Ishikawa (cell line): ENCODE measurements at regions not wholly inside any gene's neighbourhood (a gene's known extent, or its start where the extent isn't known, plus 50 kb on each side); places are given as distances from the start of the nearest gene placed in this dataset.
A peak's percentile ranks its signal among the peaks of the same experiment; 100 is the strongest.

Experiments
- CEBPB ChIP-seq: IDR thresholded peaks from 2 replicates; pipeline ENCODE4 v1.6.1; 2012
- CREB1 ChIP-seq: IDR thresholded peaks from 2 replicates; pipeline ENCODE4 v1.6.1; 2012; ENCODE audit warnings: low read depth
- EGR1 ChIP-seq: IDR thresholded peaks from 2 replicates; pipeline ENCODE4 v1.6.1; 2012
- EP300 ChIP-seq: IDR thresholded peaks from 2 replicates; pipeline ENCODE4 v1.6.1; 2012; ENCODE audit warnings: borderline replicate concordance
- FOXM1 ChIP-seq: IDR thresholded peaks from 2 replicates; pipeline ENCODE4 v1.6.1; 2012; ENCODE audit warnings: low read depth, borderline replicate concordance
- MAX ChIP-seq: IDR thresholded peaks from 2 replicates; pipeline ENCODE4 v1.6.1; 2012
- NFIC ChIP-seq: IDR thresholded peaks from 2 replicates; pipeline ENCODE4 v1.6.1; 2012
- RAD21 ChIP-seq: IDR thresholded peaks from 2 replicates; pipeline ENCODE4 v1.6.1; 2012; ENCODE audit warnings: low read depth
- REST ChIP-seq: IDR thresholded peaks from 2 replicates; pipeline ENCODE4 v1.6.1; 2012; ENCODE audit warnings: low read depth, mild to moderate bottlenecking
- TAF1 ChIP-seq: IDR thresholded peaks from 2 replicates; pipeline ENCODE4 v1.6.1; 2012; ENCODE audit warnings: low read depth, mild to moderate bottlenecking
- TCF12 ChIP-seq: IDR thresholded peaks from 2 replicates; pipeline ENCODE4 v1.6.1; 2012; ENCODE audit warnings: low read depth
- TEAD4 ChIP-seq: IDR thresholded peaks from 2 replicates; pipeline ENCODE4 v1.6.1; 2012
- USF1 ChIP-seq: IDR thresholded peaks from 2 replicates; pipeline ENCODE4 v1.6.1; 2012
- YY1 ChIP-seq: IDR thresholded peaks from 2 replicates; pipeline ENCODE4 v1.6.1; 2012; ENCODE audit warnings: low read depth
- ZBTB7A ChIP-seq: IDR thresholded peaks from 2 replicates; pipeline ENCODE4 v1.6.1; 2012; ENCODE audit warnings: low read depth

GRCh38 chr5:54390015-54390414 lies 65.5 kb upstream of the HSPB3 start:
- TF ChIP-seq NFIC (peak; percentile 91), MAX (no peak), EP300 (0 out of 2 replicates have a peak, but pooled peaks have one; percentile 40), TCF12 (no peak)

GRCh38 chr5:54388811-54389210 lies 66.7 kb upstream of the HSPB3 start:
- TF ChIP-seq RAD21 (no peak), ZBTB7A (no peak), CEBPB (no peak), TAF1 (no peak), EP300 (no peak), YY1 (no peak), USF1 (no peak)

GRCh38 chr5:54388409-54388808 lies 67.1 kb upstream of the HSPB3 start:
- no peak for TF ChIP-seq USF1
- TF ChIP-seq RAD21, result no peak
- TF ChIP-seq CREB1, result no peak
- TF ChIP-seq ZBTB7A, result no peak
- TF ChIP-seq EP300, result no peak
- TF ChIP-seq TEAD4, result no peak
- TF ChIP-seq YY1, result no peak
- TF ChIP-seq REST, result no peak

GRCh38 chr5:54387659-54388232 lies 67.8 kb upstream of the HSPB3 start:
- TF ChIP-seq TCF12 (no peak), EGR1 (no peak), MAX (no peak), TAF1 (no peak), CREB1 (no peak), USF1 (no peak), RAD21 (no peak)

- no peak for TF ChIP-seq EGR1
- TF ChIP-seq USF1, result no peak
- no peak for TF ChIP-seq TAF1
- no peak for TF ChIP-seq YY1
- no peak for TF ChIP-seq MAX
- TF ChIP-seq REST, result no peak
- TF ChIP-seq EP300, result no peak
- no peak for TF ChIP-seq FOXM1
- TF ChIP-seq CEBPB, result no peak
- TF ChIP-seq CREB1, result no peak
These were observed 68.5 kb upstream of the HSPB3 start for GRCh38 chr5:54387031-54387430.

GRCh38 chr5:54385994-54386393 lies 69.5 kb upstream of the HSPB3 start:
- TF ChIP-seq USF1 (no peak), TAF1 (no peak), CEBPB (no peak), MAX (no peak), FOXM1 (no peak), YY1 (no peak), ZBTB7A (no peak), NFIC (no peak), EGR1 (no peak), TEAD4 (no peak), CREB1 (no peak), REST (no peak), RAD21 (no peak), TCF12 (no peak), EP300 (no peak)
